Fibroblast of lung (primary cell): ENCODE measurements at regions not wholly inside any gene's neighbourhood (a gene's known extent, or its start where the extent isn't known, plus 50 kb on each side); places are given as distances from the start of the nearest gene placed in this dataset.

Experiments
- DNase-seq, 2 donors: peaks; one replicate each; pipeline versions ENCODE4 v3.0.0 to v3.0.0-alpha.2; 2010; ENCODE audit warnings: low read depth in 2 of 2
- H2AFZ ChIP-seq: 2 replicates; pipeline ENCODE4 v1.5.1; 2012; ENCODE audit warnings: low read length, control low read depth, inconsistent platforms
- H3K27ac ChIP-seq: 2 replicates; pipeline ENCODE4 v1.5.1; 2011; ENCODE audit warnings: low read length, control low read depth; ENCODE audit not compliant: insufficient read depth
- H3K27me3 ChIP-seq: 2 replicates; pipeline ENCODE4 v1.5.1; 2011; ENCODE audit warnings: mild to moderate bottlenecking, low read length; ENCODE audit not compliant: control insufficient read depth, insufficient read depth
- H3K36me3 ChIP-seq: 2 replicates; pipeline ENCODE4 v1.5.1; 2011; ENCODE audit warnings: low read length; ENCODE audit not compliant: control insufficient read depth, insufficient read depth
- H3K4me1 ChIP-seq: 2 replicates; pipeline ENCODE4 v1.5.1; 2011; ENCODE audit warnings: low read length; ENCODE audit not compliant: control insufficient read depth, insufficient read depth; ENCODE audit errors: extremely low read depth
- H3K4me2 ChIP-seq: 2 replicates; pipeline ENCODE4 v1.5.1; 2011; ENCODE audit warnings: low read length, control low read depth; ENCODE audit not compliant: insufficient read depth; ENCODE audit errors: extremely low read depth
- H3K4me3 ChIP-seq, 4 experiments: fragments of 200-600 bp in 1 of 4; sonication (generic) in 1 of 4; replicated peaks in 1 of 4; 2 replicates each; pipeline ENCODE4 v1.5.1; 2011 to 2016; ENCODE audit warnings: low read length in 4 of 4, low read depth in 3 of 4, mild to moderate bottlenecking in 3 of 4, control low read depth in 2 of 4, inconsistent platforms in 1 of 4, mixed read lengths in 1 of 4; ENCODE audit not compliant: insufficient read depth in 1 of 4; ENCODE audit errors: control extremely low read depth in 1 of 4
- H3K79me2 ChIP-seq: 2 replicates; pipeline ENCODE4 v1.5.1; 2012; ENCODE audit warnings: mild to moderate bottlenecking, low read length, inconsistent platforms; ENCODE audit not compliant: control insufficient read depth, insufficient read depth
- H3K9ac ChIP-seq: 2 replicates; pipeline ENCODE4 v1.5.1; 2011; ENCODE audit warnings: mild to moderate bottlenecking, low read length, control low read depth; ENCODE audit not compliant: insufficient read depth
- H3K9me3 ChIP-seq: 2 replicates; pipeline ENCODE4 v1.5.1; 2012; ENCODE audit warnings: low read depth, low read length; ENCODE audit not compliant: control insufficient read depth, insufficient read depth
- H4K20me1 ChIP-seq: 2 replicates; pipeline ENCODE4 v1.5.1; 2011; ENCODE audit warnings: low read length; ENCODE audit not compliant: control insufficient read depth, insufficient read depth; ENCODE audit errors: extremely low read depth
- EZH2 ChIP-seq: IDR thresholded peaks from 2 replicates; pipeline ENCODE4 v1.5.1; 2012; ENCODE audit warnings: low read length, control low read depth, mild to moderate bottlenecking; ENCODE audit errors: missing control alignments
- TF ChIP-seq, protein P1 (sequence below), 2 donors: IDR thresholded peaks in 1 of 2; conservative IDR thresholded peaks in 1 of 2; 1 replicate in 1 of 2; 2 replicates in 1 of 2; pipeline ENCODE4 v1.5.1; 2011 to 2012; ENCODE audit warnings: low read length in 2 of 2, control low read depth in 1 of 2, inconsistent platforms in 1 of 2, low read depth in 1 of 2, mild to moderate bottlenecking in 1 of 2

DNA sequence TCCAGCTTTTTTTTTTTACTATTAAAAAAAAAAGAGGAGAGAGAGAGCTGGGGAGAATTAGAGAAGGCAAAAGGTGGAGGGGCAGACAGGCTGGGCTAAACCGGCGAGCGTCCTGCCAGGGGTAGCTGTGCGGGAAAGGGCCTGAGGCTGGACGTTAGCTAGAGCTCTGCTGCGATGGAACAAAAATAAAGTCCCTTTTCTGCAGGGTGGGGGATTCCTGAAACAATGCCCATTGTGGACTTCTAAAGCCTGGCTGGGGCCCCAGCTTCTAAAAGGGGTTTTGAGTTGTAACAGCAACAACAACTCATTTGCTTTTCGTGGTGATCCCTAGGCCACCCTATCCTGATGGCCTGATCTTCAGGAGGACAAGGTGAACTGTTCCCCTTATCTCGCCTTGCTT is 311.7 kb downstream of the FBXW7 start:
- no peak overlapping the region for H2AFZ ChIP-seq
- no peak for DNase-seq
- TF ChIP-seq, protein P1, sequence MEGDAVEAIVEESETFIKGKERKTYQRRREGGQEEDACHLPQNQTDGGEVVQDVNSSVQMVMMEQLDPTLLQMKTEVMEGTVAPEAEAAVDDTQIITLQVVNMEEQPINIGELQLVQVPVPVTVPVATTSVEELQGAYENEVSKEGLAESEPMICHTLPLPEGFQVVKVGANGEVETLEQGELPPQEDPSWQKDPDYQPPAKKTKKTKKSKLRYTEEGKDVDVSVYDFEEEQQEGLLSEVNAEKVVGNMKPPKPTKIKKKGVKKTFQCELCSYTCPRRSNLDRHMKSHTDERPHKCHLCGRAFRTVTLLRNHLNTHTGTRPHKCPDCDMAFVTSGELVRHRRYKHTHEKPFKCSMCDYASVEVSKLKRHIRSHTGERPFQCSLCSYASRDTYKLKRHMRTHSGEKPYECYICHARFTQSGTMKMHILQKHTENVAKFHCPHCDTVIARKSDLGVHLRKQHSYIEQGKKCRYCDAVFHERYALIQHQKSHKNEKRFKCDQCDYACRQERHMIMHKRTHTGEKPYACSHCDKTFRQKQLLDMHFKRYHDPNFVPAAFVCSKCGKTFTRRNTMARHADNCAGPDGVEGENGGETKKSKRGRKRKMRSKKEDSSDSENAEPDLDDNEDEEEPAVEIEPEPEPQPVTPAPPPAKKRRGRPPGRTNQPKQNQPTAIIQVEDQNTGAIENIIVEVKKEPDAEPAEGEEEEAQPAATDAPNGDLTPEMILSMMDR (conservative IDR thresholded peaks at IDR 0.05 in 1 of 2, IDR thresholded peaks at IDR 0.05 in 1 of 2; ENCODE audit: low read depth in 1 of 2, low read length in 2 of 2): no peak
- no peak for TF ChIP-seq EZH2

DNA sequence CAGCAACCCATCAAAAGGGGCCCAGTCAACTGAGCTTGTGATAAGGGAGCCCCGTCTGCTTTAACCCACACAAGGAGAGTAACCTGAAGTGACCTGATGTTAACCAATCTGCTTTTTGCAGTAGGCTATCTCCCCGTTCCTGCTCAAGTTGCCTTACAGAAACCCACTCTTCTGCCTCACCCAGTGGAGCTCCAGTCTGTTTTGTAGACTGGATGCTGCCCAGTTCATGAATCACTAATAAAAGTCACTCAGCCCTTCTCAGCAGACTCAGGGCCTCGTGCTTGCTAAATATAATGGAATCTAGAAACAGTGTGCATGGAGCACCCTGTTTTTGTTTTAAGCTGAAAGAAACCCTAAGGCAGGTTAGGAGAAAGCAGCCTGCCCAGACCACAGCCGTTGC is 312.3 kb downstream of the FBXW7 start:
- Histone ChIP-seq H3K4me2 (no peak overlapping the region), H4K20me1 (no peaks in the 10 kb centered on the region), H3K9me3 (no peaks in the 10 kb centered on the region), H3K4me3 (no peak overlapping the region), H3K9ac (no peak overlapping the region), H3K36me3 (no peaks in the 10 kb centered on the region), H3K27ac (no peak overlapping the region), H3K27me3 (no peaks in the 10 kb centered on the region), H3K4me1 (no peaks in the 10 kb centered on the region), H3K79me2 (no peaks in the 10 kb centered on the region), H2AFZ (no peak overlapping the region)
- no peak for TF ChIP-seq EZH2
- TF ChIP-seq, protein P1 (conservative IDR thresholded peaks at IDR 0.05 in 1 of 2, IDR thresholded peaks at IDR 0.05 in 1 of 2; ENCODE audit: low read depth in 1 of 2, low read length in 2 of 2): no peak
- no peak for DNase-seq

More for the DNA sequence above, 311.7 kb downstream of the FBXW7 start:
- Histone ChIP-seq H3K27me3 (no peaks in the 10 kb centered on the region), H3K9ac (no peak overlapping the region), H3K4me3 (no peak overlapping the region), H3K4me2 (no peak overlapping the region), H4K20me1 (no peaks in the 10 kb centered on the region), H3K79me2 (no peaks in the 10 kb centered on the region), H3K27ac (no peak overlapping the region), H3K9me3 (no peaks in the 10 kb centered on the region), H3K36me3 (no peaks in the 10 kb centered on the region), H3K4me1 (no peaks in the 10 kb centered on the region)

DNA sequence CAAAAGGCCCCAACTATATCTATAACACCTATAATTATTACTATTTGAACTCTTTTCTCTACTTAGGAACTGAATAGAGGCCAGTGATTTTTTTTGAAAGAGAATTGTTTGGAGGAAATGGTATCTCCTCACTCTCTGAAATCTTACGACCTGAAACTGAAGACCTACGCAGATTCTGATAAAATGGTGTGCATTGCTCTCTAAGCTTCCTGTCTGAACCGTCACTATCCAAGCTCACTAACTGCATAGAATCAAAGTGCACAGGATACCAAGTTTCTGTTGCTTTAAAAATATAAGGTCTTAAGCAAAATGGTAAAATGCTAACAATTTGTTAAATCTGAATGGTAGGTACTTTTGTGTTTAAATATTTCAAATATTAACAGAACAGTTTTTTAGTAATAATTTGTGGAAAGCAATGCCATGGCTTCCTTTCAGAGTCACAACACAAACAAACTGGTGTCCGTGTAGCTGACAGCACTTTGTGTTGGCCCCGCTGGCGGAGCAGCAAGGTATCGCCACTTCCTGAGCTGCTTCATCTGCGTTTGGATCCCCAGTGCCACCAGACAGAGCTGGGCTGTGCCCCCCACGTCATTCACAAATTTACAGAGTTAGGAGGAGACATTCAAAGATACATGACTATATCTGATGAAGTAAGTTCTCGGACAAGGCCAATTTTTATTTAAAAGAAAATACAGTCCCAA is 313.9 kb downstream of the FBXW7 start:
- Histone ChIP-seq H3K27me3 (no peaks in the 10 kb centered on the region), H3K4me1 (no peaks in the 10 kb centered on the region), H3K9me3 (no peaks in the 10 kb centered on the region), H3K4me3 (no peak overlapping the region), H3K27ac (no peak overlapping the region), H3K79me2 (no peaks in the 10 kb centered on the region), H3K36me3 (no peaks in the 10 kb centered on the region), H3K4me2 (no peak overlapping the region), H3K9ac (no peak overlapping the region), H4K20me1 (no peaks in the 10 kb centered on the region), H2AFZ (no peak overlapping the region)
- DNase-seq: no peak
- TF ChIP-seq, protein P1 (conservative IDR thresholded peaks at IDR 0.05 in 1 of 2, IDR thresholded peaks at IDR 0.05 in 1 of 2; ENCODE audit: low read depth in 1 of 2, low read length in 2 of 2): no peak
- no peak for TF ChIP-seq EZH2
